22Rv1 (cell line): ENCODE measurements at regions not wholly inside any gene's neighbourhood (a gene's known extent, or its start where the extent isn't known, plus 50 kb on each side); places are given as distances from the start of the nearest gene placed in this dataset.

Experiments used
- H3K27ac ChIP-seq: fragments of 450-650 bp; 2 replicates; pipeline ENCODE4 v1.5.1; 2017
- ZFX ChIP-seq: fragments of 450-650 bp; IDR thresholded peaks from 2 replicates; pipeline ENCODE4 v1.6.1; 2017; ENCODE audit warnings: antibody characterized with exemption, borderline replicate concordance
- TF ChIP-seq, protein P1 (sequence below): fragments of 450-650 bp; IDR thresholded peaks from 2 replicates; pipeline ENCODE4 v1.5.1; 2017; ENCODE audit warnings: mild to moderate bottlenecking

GRCh38 chr9:13017260-13017659 is 242.4 kb downstream of the LURAP1L start:
- no peak for TF ChIP-seq ZFX
- TF ChIP-seq, protein P1, sequence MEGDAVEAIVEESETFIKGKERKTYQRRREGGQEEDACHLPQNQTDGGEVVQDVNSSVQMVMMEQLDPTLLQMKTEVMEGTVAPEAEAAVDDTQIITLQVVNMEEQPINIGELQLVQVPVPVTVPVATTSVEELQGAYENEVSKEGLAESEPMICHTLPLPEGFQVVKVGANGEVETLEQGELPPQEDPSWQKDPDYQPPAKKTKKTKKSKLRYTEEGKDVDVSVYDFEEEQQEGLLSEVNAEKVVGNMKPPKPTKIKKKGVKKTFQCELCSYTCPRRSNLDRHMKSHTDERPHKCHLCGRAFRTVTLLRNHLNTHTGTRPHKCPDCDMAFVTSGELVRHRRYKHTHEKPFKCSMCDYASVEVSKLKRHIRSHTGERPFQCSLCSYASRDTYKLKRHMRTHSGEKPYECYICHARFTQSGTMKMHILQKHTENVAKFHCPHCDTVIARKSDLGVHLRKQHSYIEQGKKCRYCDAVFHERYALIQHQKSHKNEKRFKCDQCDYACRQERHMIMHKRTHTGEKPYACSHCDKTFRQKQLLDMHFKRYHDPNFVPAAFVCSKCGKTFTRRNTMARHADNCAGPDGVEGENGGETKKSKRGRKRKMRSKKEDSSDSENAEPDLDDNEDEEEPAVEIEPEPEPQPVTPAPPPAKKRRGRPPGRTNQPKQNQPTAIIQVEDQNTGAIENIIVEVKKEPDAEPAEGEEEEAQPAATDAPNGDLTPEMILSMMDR: no peak

GRCh38 chr9:13020146-13021040 is 245.6 kb downstream of the LURAP1L start:
- no peak overlapping the region for H3K27ac ChIP-seq
- TF ChIP-seq, protein P1: no peak
- no peak for TF ChIP-seq ZFX

More at GRCh38 chr9:13017260-13017659, 242.4 kb downstream of the LURAP1L start:
- H3K27ac ChIP-seq: no peak overlapping the region

- TF ChIP-seq ZFX: no peak
- TF ChIP-seq, protein P1: no peak
- no peak overlapping the region for H3K27ac ChIP-seq
These were observed 247.9 kb downstream of the LURAP1L start for GRCh38 chr9:13022756-13023155.

DNA sequence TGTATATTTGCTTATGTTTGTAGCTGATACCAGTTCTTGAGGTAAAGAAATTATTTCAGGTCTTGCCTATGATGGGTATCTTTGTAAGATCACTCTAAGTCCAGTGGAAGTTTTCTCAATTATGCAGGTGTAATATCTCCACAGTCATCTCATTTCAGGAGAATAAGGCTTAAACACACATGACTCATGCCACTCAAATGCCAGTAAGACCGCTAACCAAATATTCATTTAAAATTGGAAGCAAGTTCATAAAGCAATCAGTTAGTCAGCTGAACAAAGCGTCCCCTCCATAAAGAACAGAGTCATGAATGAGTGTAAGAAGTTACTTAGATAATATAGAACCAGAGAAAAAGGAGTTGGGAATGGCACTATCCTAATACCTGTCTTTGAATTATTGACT is 248.7 kb downstream of the LURAP1L start:
- TF ChIP-seq, protein P1: no peak
- TF ChIP-seq ZFX: no peak
- no peak overlapping the region for H3K27ac ChIP-seq

DNA sequence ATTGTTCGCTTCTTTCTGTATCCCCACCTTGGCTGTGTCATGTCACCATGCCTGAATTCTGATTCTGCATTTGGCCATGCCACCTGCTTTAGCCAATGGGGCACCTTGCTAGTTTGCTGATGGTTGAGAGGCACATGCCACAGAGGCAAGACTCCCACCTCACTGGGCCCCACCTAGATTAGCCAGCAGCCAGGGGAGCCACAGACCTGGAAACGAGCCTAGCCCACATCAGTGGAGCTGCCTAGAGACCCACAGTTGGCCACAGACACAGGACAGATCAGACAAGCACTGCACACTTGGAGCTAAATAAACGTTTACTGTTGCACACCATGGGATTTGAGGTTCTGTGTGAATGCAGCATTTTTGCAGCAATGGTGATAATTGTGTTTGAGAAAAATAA is 252.1 kb downstream of the LURAP1L start:
- no peak for TF ChIP-seq ZFX
- TF ChIP-seq, protein P1: no peak
- H3K27ac ChIP-seq: no peak overlapping the region

- no peak overlapping the region for H3K27ac ChIP-seq
- TF ChIP-seq, protein P1: no peak
- no peak for TF ChIP-seq ZFX
These were observed 251.6 kb downstream of the MPDZ start for GRCh38 chr9:13027879-13028278.

DNA sequence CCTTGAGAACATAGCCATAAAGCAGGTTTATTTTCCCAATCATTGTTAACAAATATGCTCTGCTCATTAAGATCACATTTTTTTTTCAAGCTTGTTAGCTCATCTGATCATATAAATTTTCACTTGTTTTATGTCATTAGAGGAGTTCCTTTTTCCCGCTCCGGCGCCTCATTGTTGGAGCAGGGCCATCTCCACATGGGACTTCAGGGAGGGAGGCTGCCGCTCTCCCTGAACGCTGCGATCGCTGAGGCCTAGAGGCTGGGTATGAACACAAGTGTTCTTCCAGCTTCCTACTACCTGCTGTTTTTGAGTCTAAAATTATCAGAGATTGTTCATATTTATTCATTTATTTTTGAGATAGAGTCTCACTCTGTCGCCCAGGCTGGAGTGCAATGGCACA is 246.9 kb downstream of the MPDZ start:
- TF ChIP-seq, protein P1: no peak
- no peak for TF ChIP-seq ZFX

More for the DNA sequence above, 246.9 kb downstream of the MPDZ start:
- H3K27ac ChIP-seq: 0 out of 2 replicates have a peak overlapping the region, but pooled peaks have one; percentile 76
